ENCODE measurements at regions not wholly inside any gene's neighbourhood (a gene's known extent, or its start where the extent isn't known, plus 50 kb on each side); places are given as distances from the start of the nearest gene placed in this dataset.
A peak's percentile ranks its signal among the peaks of the same experiment; 100 is the strongest.

DNA sequence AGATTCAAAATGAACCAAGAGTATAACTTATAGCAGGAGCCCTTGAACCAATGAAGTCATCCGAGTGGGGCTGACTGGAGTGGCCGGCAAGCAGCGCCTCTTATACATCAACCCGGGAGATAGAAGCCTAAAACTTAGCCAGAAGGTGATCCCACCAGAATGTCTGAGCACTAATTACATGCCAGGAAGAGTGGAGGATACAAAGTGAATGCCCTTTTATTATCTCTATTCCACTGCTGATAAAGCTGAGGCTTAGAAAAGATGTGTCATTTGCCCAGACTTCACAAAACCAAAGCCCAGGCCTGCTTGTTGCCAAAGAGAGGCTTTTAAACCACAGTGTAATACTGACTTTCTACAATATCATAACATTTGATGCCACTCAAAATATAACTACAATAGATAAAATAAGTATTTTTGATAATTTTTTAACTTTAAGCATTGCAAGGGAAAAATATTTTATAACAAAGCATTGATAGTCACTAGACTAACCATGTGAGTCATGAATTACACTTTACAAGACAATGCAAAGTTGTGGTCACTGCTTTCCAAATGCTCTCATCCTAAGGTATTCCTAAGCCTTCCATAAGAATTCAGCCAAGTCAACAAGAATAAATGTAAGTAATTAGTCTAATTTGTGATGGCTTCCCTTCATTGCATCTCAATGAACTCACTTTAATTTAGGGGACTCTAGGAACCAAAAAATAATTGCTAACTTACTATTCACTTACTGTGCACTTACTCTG is 58.6 kb upstream of the ARID5B start:
- no peak for DNase-seq

DNA sequence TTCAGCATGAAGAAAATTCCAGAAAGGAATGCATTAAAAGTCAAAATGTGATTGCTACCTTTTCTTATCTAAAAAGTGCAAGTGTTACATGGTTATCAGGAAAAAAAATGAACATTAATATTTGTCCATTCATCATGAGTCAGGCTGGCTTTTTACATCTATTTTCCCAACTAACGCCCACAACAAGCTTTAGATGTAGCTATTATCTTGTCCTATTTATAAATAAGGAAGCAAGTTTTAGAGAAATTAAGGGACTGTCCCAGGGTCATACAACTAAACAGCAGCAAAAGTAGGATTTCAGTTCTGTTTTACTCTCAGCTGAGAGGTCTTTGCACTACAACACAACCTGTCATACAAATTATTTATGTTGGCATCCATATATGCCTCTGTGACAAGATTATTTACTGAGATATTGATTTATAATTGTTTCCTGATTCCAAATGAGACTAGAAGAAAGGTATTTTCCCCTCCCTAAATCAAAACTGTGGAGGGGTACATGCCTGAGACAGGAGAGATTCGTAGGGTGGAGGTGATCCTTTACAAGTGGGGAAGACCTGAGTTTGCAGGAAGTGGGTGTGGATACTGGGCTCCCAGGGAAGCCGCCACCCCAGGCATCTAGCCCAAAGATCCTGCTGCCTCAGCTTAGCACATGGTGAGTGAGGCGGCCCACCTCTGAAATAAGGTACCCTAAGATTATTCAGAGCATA is 57.2 kb upstream of the ARID5B start:
- no peak for DNase-seq

GRCh38 chr10:61845196-61845949 is 56.1 kb upstream of the ARID5B start:
- DNase-seq = no peak

DNA sequence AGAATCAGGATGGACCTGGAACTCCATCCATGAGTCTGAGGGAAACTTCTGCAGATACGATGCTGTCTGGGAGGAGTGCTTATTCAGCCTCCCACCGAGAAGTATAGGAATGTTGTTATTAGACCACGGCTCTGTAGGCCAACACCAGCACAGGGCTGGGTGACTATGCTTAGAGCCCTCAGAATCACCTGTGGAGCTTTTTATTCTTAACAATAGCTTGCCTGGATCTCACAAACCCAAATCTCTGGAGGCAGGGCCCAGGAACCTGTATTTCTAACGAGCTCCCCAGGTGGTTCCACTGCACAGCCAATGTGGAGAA is 55.6 kb upstream of the ARID5B start:
- DNase-seq = no peak

DNA sequence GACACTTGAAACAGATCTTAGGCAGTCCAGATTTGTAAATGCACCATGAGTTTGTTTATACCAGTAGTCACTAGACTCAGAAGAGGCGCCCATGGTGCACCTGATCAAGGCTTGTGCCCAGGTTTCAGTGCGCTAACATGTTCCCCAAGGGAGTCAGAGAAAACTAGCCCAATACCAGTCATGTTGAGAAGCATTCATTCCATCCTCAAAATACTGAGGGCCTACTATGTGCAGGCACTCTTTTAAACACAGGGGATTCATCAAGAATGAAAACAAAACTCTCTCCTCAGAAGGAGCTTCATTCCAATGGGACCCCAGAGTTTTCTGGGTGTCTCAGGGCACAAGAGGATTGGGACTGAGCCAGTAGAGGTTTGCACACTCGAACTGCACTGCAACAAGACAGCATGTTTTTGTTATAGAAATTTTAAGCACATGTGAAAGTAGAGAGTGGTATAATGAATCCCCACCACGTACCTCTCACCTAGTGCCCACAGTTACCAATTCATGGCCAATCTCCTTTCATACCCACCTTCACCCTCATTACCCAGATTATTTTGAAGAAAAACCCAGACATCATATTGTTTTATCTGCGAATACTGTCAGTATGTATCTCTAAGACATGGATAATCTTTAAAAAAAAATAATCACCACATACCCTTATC is 55.0 kb upstream of the ARID5B start:
- no peak for DNase-seq

- peak in 1 of 5 donors; percentile 28 for DNase-seq
Measured at GRCh38 chr10:61847087-61847486, 54.4 kb upstream of the ARID5B start.

GRCh38 chr10:61847640-61848039 is 53.9 kb upstream of the ARID5B start:
- DNase-seq = no peak

- DNase-seq = no peak
Measured at GRCh38 chr10:61850376-61850775, 51.1 kb upstream of the ARID5B start.
